Neuronal stem cell (in vitro differentiated cells): ENCODE measurements at regions not wholly inside any gene's neighbourhood (a gene's known extent, or its start where the extent isn't known, plus 50 kb on each side); places are given as distances from the start of the nearest gene placed in this dataset.
A peak's percentile ranks its signal among the peaks of the same experiment; 100 is the strongest.

Experiments
- DNase-seq: peaks from one replicate; pipeline ENCODE4 v3.0.0-alpha.2; 2013; ENCODE audit warnings: low spot score
- H2AFZ ChIP-seq: one replicate; pipeline ENCODE4 v1.6.1; 2013; ENCODE audit warnings: mild to moderate bottlenecking, low read length, inconsistent platforms
- H2AK5ac ChIP-seq: 2 replicates; pipeline ENCODE4 v1.6.1; 2013; ENCODE audit warnings: low read depth, mild to moderate bottlenecking, inconsistent platforms, low read length, moderate library complexity, mixed read lengths
- H2BK120ac ChIP-seq: 2 replicates; pipeline ENCODE4 v1.6.1; 2013; ENCODE audit warnings: low read depth, mild to moderate bottlenecking, inconsistent platforms, low read length, moderate library complexity, mixed read lengths
- H2BK12ac ChIP-seq: one replicate; pipeline ENCODE4 v1.6.1; 2013; ENCODE audit warnings: low read length, inconsistent platforms
- H2BK15ac ChIP-seq: 2 replicates; pipeline ENCODE4 v1.6.1; 2013; ENCODE audit warnings: mild to moderate bottlenecking, low read length, inconsistent platforms, mixed read lengths
- H2BK5ac ChIP-seq: one replicate; pipeline ENCODE4 v1.6.1; 2013; ENCODE audit warnings: inconsistent platforms, mild to moderate bottlenecking, low read length, moderate library complexity
- H3K14ac ChIP-seq: one replicate; pipeline ENCODE4 v1.6.1; 2013; ENCODE audit warnings: low read length, inconsistent platforms
- H3K18ac ChIP-seq: 2 replicates; pipeline ENCODE4 v1.6.1; 2013; ENCODE audit warnings: low read length, inconsistent platforms
- H3K23ac ChIP-seq: 2 replicates; pipeline ENCODE4 v1.6.1; 2013; ENCODE audit warnings: low read depth, mild to moderate bottlenecking, mixed read lengths, low read length, inconsistent platforms; ENCODE audit not compliant: poor library complexity
- H3K27ac ChIP-seq: replicated peaks from 3 replicates; pipeline ENCODE4 v1.5.1; 2013; ENCODE audit warnings: low read length, inconsistent platforms
- H3K27me3 ChIP-seq, 3 experiments: 2 replicates each; pipeline ENCODE4 v1.6.1; 2013; ENCODE audit warnings: low read length in 3 of 3, mild to moderate bottlenecking in 2 of 3, inconsistent platforms in 1 of 3, low read depth in 1 of 3, mixed read lengths in 1 of 3, moderate library complexity in 1 of 3; ENCODE audit not compliant: control insufficient read depth in 3 of 3, insufficient read depth in 3 of 3
- H3K36me3 ChIP-seq, 2 donors: replicated peaks in 1 of 2; 2 replicates each; pipeline ENCODE4 v1.6.1; 2013; ENCODE audit warnings: low read length in 2 of 2; ENCODE audit not compliant: control insufficient read depth in 2 of 2, insufficient read depth in 2 of 2
- H3K4ac ChIP-seq: 2 replicates; pipeline ENCODE4 v1.6.1; 2013; ENCODE audit warnings: inconsistent platforms, mild to moderate bottlenecking, low read length, moderate library complexity
- H3K4me1 ChIP-seq, 2 donors: 1 replicate in 1 of 2; 2 replicates in 1 of 2; pipeline ENCODE4 v1.6.1; 2013; ENCODE audit warnings: low read length in 2 of 2, low read depth in 1 of 2; ENCODE audit not compliant: control insufficient read depth in 2 of 2, insufficient read depth in 1 of 2
- H3K4me2 ChIP-seq: one replicate; pipeline ENCODE4 v1.6.1; 2013; ENCODE audit warnings: mild to moderate bottlenecking, low read length, inconsistent platforms; ENCODE audit not compliant: insufficient read depth, poor library complexity, severe bottlenecking
- H3K4me3 ChIP-seq, 2 donors: 2 replicates each; pipeline ENCODE4 v1.5.1; 2013; ENCODE audit warnings: low read length in 2 of 2, mild to moderate bottlenecking in 2 of 2, inconsistent platforms in 1 of 2, moderate library complexity in 1 of 2
- H3K79me1 ChIP-seq: one replicate; pipeline ENCODE4 v1.6.1; 2013; ENCODE audit warnings: low read depth, mild to moderate bottlenecking, inconsistent platforms, low read length, moderate library complexity
- H3K9ac ChIP-seq: one replicate; pipeline ENCODE4 v1.6.1; 2013; ENCODE audit warnings: mild to moderate bottlenecking, low read depth, low read length, inconsistent platforms; ENCODE audit not compliant: poor library complexity
- H3K9me3 ChIP-seq, 2 donors: replicated peaks in 1 of 2; 2 replicates each; pipeline versions ENCODE3 to v1.6.1; 2013; ENCODE audit warnings: low read length in 2 of 2, mild to moderate bottlenecking in 2 of 2, inconsistent platforms in 1 of 2, low read depth in 1 of 2, mixed read lengths in 1 of 2, moderate library complexity in 1 of 2; ENCODE audit not compliant: control insufficient read depth in 2 of 2, insufficient read depth in 1 of 2
- H4K8ac ChIP-seq: one replicate; pipeline ENCODE4 v1.6.1; 2013; ENCODE audit warnings: low read depth, mild to moderate bottlenecking, inconsistent platforms, low read length, moderate library complexity
- H4K91ac ChIP-seq: one replicate; pipeline ENCODE4 v1.6.1; 2013; ENCODE audit warnings: low read length, low read depth, mild to moderate bottlenecking, inconsistent platforms; ENCODE audit not compliant: poor library complexity
- WGBS, 2 donors: extraction: QIAGEN DNeasy Blood & Tissue Kit; methylation state at CpG; one replicate each; pipeline ENCODE4 v1.1.7; 2013; ENCODE audit warnings: missing lambda C conversion rate in 2 of 2, mixed read lengths in 1 of 2; ENCODE audit not compliant: insufficient read length in 2 of 2, insufficient replicate concordance in 1 of 2; ENCODE audit errors: extremely low coverage in 2 of 2; 5-methylcytosine and 5-hydroxymethylcytosine counted together

- Histone ChIP-seq H3K4me2 (no peak overlapping the region), H2AK5ac (no peak overlapping the region), H2BK5ac (no peak overlapping the region), H3K4me3 (no peak overlapping the region), H2BK120ac (no peak overlapping the region), H3K9me3 (no peaks in the 10 kb centered on the region), H3K18ac (no peak overlapping the region), H4K91ac (no peak overlapping the region), H3K4me1 (no peaks in the 10 kb centered on the region), H3K9ac (no peak overlapping the region), H2BK12ac (no peak overlapping the region), H3K79me1 (no peaks in the 10 kb centered on the region), H2AFZ (no peak overlapping the region), H4K8ac (no peak overlapping the region), H3K27me3 (no peaks in the 10 kb centered on the region), H2BK15ac (no peak overlapping the region), H3K23ac (no peak overlapping the region), H3K4ac (no peak overlapping the region), H3K36me3 (no peaks in the 10 kb centered on the region), H3K27ac (no peak overlapping the region), H3K14ac (no peak overlapping the region)
- no peak for DNase-seq
- no CpG with 5 or more reads among the region's 2 CpGs for WGBS, 2 donors
These were observed 329.1 kb downstream of the VGLL3 start for GRCh38 chr3:86661817-86662216.

- no CpG with 5 or more reads among the region's 1 CpG for WGBS, 2 donors
- DNase-seq, result no peak
- Histone ChIP-seq H2BK5ac (no peak overlapping the region), H2AFZ (no peak overlapping the region), H4K8ac (no peak overlapping the region), H3K14ac (no peak overlapping the region), H3K4me1 (no peaks in the 10 kb centered on the region), H3K9ac (no peak overlapping the region), H2AK5ac (no peak overlapping the region), H3K36me3 (no peaks in the 10 kb centered on the region), H3K27me3 (no peaks in the 10 kb centered on the region), H4K91ac (no peak overlapping the region), H2BK120ac (no peak overlapping the region), H3K4ac (no peak overlapping the region), H3K9me3 (no peaks in the 10 kb centered on the region), H3K23ac (no peak overlapping the region), H2BK15ac (no peak overlapping the region), H3K18ac (no peak overlapping the region), H3K79me1 (no peaks in the 10 kb centered on the region), H3K27ac (no peak overlapping the region), H3K4me3 (no peak overlapping the region), H2BK12ac (no peak overlapping the region), H3K4me2 (no peak overlapping the region)
These were observed 332.1 kb downstream of the VGLL3 start for GRCh38 chr3:86658876-86659275.

GRCh38 chr3:86654806-86655460 is 336.0 kb downstream of the VGLL3 start:
- H3K4ac ChIP-seq, result no peak overlapping the region
- no peak overlapping the region for H3K4me2 ChIP-seq
- H2BK120ac ChIP-seq, result no peak overlapping the region
- WGBS, 2 donors, result no CpG with 5 or more reads among the region's 6 CpGs
- H2AFZ ChIP-seq, result no peak overlapping the region
- H3K9ac ChIP-seq, result no peak overlapping the region
- H3K27ac ChIP-seq, result no peak overlapping the region
- no peaks in the 10 kb centered on the region for H3K9me3 ChIP-seq
- H3K27me3 ChIP-seq, result no peaks in the 10 kb centered on the region
- no peak overlapping the region for H3K18ac ChIP-seq
- no peaks in the 10 kb centered on the region for H3K36me3 ChIP-seq
- H4K91ac ChIP-seq, result no peak overlapping the region
- no peak for DNase-seq
- H2BK12ac ChIP-seq, result no peak overlapping the region
- H3K23ac ChIP-seq, result no peak overlapping the region
- H3K4me1 ChIP-seq, result peaks cover 0 to 3% of the 10 kb centered on the region in 2 donors
- no peak overlapping the region for H2BK15ac ChIP-seq
- H2AK5ac ChIP-seq, result no peak overlapping the region
- no peak overlapping the region for H4K8ac ChIP-seq
- no peak overlapping the region for H2BK5ac ChIP-seq
- no peak overlapping the region for H3K14ac ChIP-seq
- no peaks in the 10 kb centered on the region for H3K79me1 ChIP-seq
- no peak overlapping the region for H3K4me3 ChIP-seq

GRCh38 chr3:86653661-86654205 is 337.2 kb downstream of the VGLL3 start:
- H3K36me3 ChIP-seq, result no peaks in the 10 kb centered on the region
- no peak overlapping the region for H2AK5ac ChIP-seq
- no peak overlapping the region for H3K4me2 ChIP-seq
- H3K27me3 ChIP-seq, result no peaks in the 10 kb centered on the region
- no peak overlapping the region for H2BK120ac ChIP-seq
- WGBS, 2 donors, result no CpG with 5 or more reads among the region's 6 CpGs
- peak; percentile 5 for DNase-seq
- no peak overlapping the region for H2BK12ac ChIP-seq
- H2BK15ac ChIP-seq, result no peak overlapping the region
- peak overlapping the region; percentile 3 for H2AFZ ChIP-seq
- no peak overlapping the region for H3K14ac ChIP-seq
- no peak overlapping the region for H4K91ac ChIP-seq
- H3K18ac ChIP-seq, result no peak overlapping the region
- no peak overlapping the region for H3K27ac ChIP-seq
- H2BK5ac ChIP-seq, result no peak overlapping the region
- H3K4me1 ChIP-seq, result peaks cover 0 to 3% of the 10 kb centered on the region in 2 donors
- H3K23ac ChIP-seq, result no peak overlapping the region
- H3K4me3 ChIP-seq, result no peak overlapping the region
- no peaks in the 10 kb centered on the region for H3K9me3 ChIP-seq
- no peaks in the 10 kb centered on the region for H3K79me1 ChIP-seq
- no peak overlapping the region for H3K4ac ChIP-seq
- no peak overlapping the region for H4K8ac ChIP-seq
- no peak overlapping the region for H3K9ac ChIP-seq
